ENCODE measurements at regions not wholly inside any gene's neighbourhood (a gene's known extent, or its start where the extent isn't known, plus 50 kb on each side); places are given as distances from the start of the nearest gene placed in this dataset.

- Histone ChIP-seq H3K4me3 (ENCODE audit: low read depth in 2 of 2, low read length in 1 of 2) (no peak overlapping the region), H2AFZ (ENCODE audit: low read depth) (no peak overlapping the region), H3K36me3 (replicated peaks in 1 of 2; ENCODE audit: control insufficient read depth in 1 of 2, insufficient read depth in 2 of 2, low read length in 1 of 2) (no peaks in the 10 kb centered on the region), H3K27ac (ENCODE audit: low read depth in 2 of 2, low read length in 1 of 2) (no peak overlapping the region), H3K9ac (no peak overlapping the region), H4K20me1 (ENCODE audit: insufficient read depth) (no peaks in the 10 kb centered on the region), H3K79me2 (ENCODE audit: insufficient read depth) (no peaks in the 10 kb centered on the region), H3F3A (replicated peaks; ENCODE audit: insufficient read depth) (no peaks in the 10 kb centered on the region), H3K4me2 (no peak overlapping the region), H3K9me3 (no peaks in the 10 kb centered on the region), H3K4me1 (ENCODE audit: control insufficient read depth in 1 of 2, insufficient read depth in 2 of 2, low read depth in 1 of 2, low read length in 1 of 2) (no peaks in the 10 kb centered on the region), H3K9me2 (no peaks in the 10 kb centered on the region), H3K27me3 (ENCODE audit: insufficient read depth) (no peaks in the 10 kb centered on the region; the same call in 1 of the 2 replicates)
- TF ChIP-seq, protein P1, sequence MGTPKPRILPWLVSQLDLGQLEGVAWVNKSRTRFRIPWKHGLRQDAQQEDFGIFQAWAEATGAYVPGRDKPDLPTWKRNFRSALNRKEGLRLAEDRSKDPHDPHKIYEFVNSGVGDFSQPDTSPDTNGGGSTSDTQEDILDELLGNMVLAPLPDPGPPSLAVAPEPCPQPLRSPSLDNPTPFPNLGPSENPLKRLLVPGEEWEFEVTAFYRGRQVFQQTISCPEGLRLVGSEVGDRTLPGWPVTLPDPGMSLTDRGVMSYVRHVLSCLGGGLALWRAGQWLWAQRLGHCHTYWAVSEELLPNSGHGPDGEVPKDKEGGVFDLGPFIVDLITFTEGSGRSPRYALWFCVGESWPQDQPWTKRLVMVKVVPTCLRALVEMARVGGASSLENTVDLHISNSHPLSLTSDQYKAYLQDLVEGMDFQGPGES (IDR thresholded peaks at IDR 0.05; ENCODE audit: low read depth, low read length) = no peak
- TF ChIP-seq FOXJ3 (CRISPR knock-in tag; IDR thresholded peaks at IDR 0.05) (no peak), SMC3 (IDR thresholded peaks at IDR 0.05; ENCODE audit: low read depth, low read length) (no peak), JUND (IDR thresholded peaks at IDR 0.05) (no peak)
- 10% methylated on average over 4 of the region's 4 CpGs for WGBS (ENCODE audit: low lambda C conversion rate)
- ChIA-PET CTCF (interaction anchor here (1.6 kb wide), 1 partner anchor 14 kb away, joined by 3 read pairs; no protein-coding TSS in a partner anchor), POLR2A (no interaction called here)
- no peak for DNase-seq
Measured at GRCh38 chr13:36612230-36612629, 61.6 kb upstream of the SERTM1 start.

DNA sequence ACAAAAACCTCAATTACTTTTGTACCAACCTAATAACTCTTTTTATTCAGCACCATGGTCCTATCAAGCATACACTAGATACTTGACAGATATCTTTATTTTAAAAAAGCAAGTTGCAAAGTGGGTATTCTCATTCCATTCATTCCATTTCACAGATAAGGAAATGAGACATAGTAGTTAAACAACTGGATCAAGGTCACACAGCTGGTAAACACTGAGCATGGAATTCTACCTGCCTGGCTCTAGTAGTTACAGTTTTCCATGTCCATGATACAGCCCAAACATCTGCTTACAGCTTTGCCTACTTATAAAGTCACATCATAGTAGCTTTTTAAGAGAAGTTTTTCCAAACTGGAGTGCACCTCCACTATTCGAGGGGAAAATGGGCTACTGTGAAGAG is 57.1 kb upstream of the SERTM1 start:
- Histone ChIP-seq H4K20me1 (ENCODE audit: insufficient read depth) (no peaks in the 10 kb centered on the region), H3K4me2 (no peak overlapping the region), H3F3A (replicated peaks; ENCODE audit: insufficient read depth) (no peaks in the 10 kb centered on the region), H3K4me1 (ENCODE audit: control insufficient read depth in 1 of 2, insufficient read depth in 2 of 2, low read depth in 1 of 2, low read length in 1 of 2) (no peaks in the 10 kb centered on the region), H3K9me2 (no peaks in the 10 kb centered on the region), H2AFZ (ENCODE audit: low read depth) (no peak overlapping the region), H3K27ac (ENCODE audit: low read depth in 2 of 2, low read length in 1 of 2) (no peak overlapping the region), H3K27me3 (ENCODE audit: insufficient read depth) (no peaks in the 10 kb centered on the region; the same call in 1 of the 2 replicates), H3K9ac (no peak overlapping the region), H3K79me2 (ENCODE audit: insufficient read depth) (no peaks in the 10 kb centered on the region), H3K36me3 (replicated peaks in 1 of 2; ENCODE audit: control insufficient read depth in 1 of 2, insufficient read depth in 2 of 2, low read length in 1 of 2) (no peaks in the 10 kb centered on the region), H3K4me3 (ENCODE audit: low read depth in 2 of 2, low read length in 1 of 2) (no peak overlapping the region), H3K9me3 (no peaks in the 10 kb centered on the region)
- DNase-seq = no peak
- ChIA-PET POLR2A (no interaction called here), CTCF (no interaction called here)
- WGBS (ENCODE audit: low lambda C conversion rate) = 5% methylated on average over 1 of the region's 1 CpG
- no peak for TF ChIP-seq TEAD4 (IDR thresholded peaks at IDR 0.05; ENCODE audit: borderline replicate concordance, insufficient read depth)
- no peak for TF ChIP-seq RFX5 (IDR thresholded peaks at IDR 0.05; ENCODE audit: low read length)
- no peak for TF ChIP-seq EZH2phosphoT487 (IDR thresholded peaks at IDR 0.05; ENCODE audit: borderline replicate concordance, low read depth)
- no peak for TF ChIP-seq MEF2A (IDR thresholded peaks at IDR 0.05; ENCODE audit: borderline replicate concordance, low read depth)
- TF ChIP-seq GATA2 (CRISPR knock-in tag; IDR thresholded peaks at IDR 0.05) = no peak
- TF ChIP-seq, protein P2, sequence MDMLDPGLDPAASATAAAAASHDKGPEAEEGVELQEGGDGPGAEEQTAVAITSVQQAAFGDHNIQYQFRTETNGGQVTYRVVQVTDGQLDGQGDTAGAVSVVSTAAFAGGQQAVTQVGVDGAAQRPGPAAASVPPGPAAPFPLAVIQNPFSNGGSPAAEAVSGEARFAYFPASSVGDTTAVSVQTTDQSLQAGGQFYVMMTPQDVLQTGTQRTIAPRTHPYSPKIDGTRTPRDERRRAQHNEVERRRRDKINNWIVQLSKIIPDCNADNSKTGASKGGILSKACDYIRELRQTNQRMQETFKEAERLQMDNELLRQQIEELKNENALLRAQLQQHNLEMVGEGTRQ (IDR thresholded peaks at IDR 0.05; ENCODE audit: borderline replicate concordance, low read depth, low read length) = no peak
- TF ChIP-seq REST (IDR thresholded peaks at IDR 0.05; ENCODE audit: low read depth, low read length) = no peak
- TF ChIP-seq NRF1 (IDR thresholded peaks at IDR 0.05; ENCODE audit: low read depth, low read length) = no peak
- no peak for TF ChIP-seq YY1 (IDR thresholded peaks at IDR 0.05; ENCODE audit: low read depth)
- TF ChIP-seq CTCF (IDR thresholded peaks at IDR 0.05) = no peak
- no peak for TF ChIP-seq CHD2 (IDR thresholded peaks at IDR 0.05; ENCODE audit: low read length, partially characterized antibody)
- TF ChIP-seq, protein P1 (IDR thresholded peaks at IDR 0.05; ENCODE audit: low read depth, low read length) = no peak
- no peak for TF ChIP-seq NFIC (IDR thresholded peaks at IDR 0.05; ENCODE audit: borderline replicate concordance)
- TF ChIP-seq FOSL2 (IDR thresholded peaks at IDR 0.05; ENCODE audit: borderline replicate concordance, low read depth) = no peak
- TF ChIP-seq POLR2AphosphoS5 (IDR thresholded peaks at IDR 0.05; ENCODE audit: low read depth, low read length) = no peak
- TF ChIP-seq RXRA (IDR thresholded peaks at IDR 0.05; ENCODE audit: borderline replicate concordance, low read depth) = no peak
- no peak for TF ChIP-seq EP300 (IDR thresholded peaks at IDR 0.05; ENCODE audit: borderline replicate concordance in 1 of 2, low read depth in 1 of 2, low read length in 1 of 2)

Measured in SK-N-SH (cell line).